Cardiac fibroblast (primary cell): ENCODE measurements at regions not wholly inside any gene's neighbourhood (a gene's known extent, or its start where the extent isn't known, plus 50 kb on each side); places are given as distances from the start of the nearest gene placed in this dataset.

ENCODE experiments used
- DNase-seq, 2 donors: peaks; one replicate each; pipeline versions ENCODE4 v3.0.0 to v3.0.0-alpha.2; 2010; ENCODE audit warnings: low read depth in 2 of 2
- H3K4me3 ChIP-seq, 2 donors: replicated peaks in 1 of 2; 1 replicate in 1 of 2; 2 replicates in 1 of 2; pipeline ENCODE4 v1.5.1; 2011; ENCODE audit warnings: low read depth in 2 of 2, low read length in 2 of 2, mild to moderate bottlenecking in 2 of 2, moderate library complexity in 1 of 2
- CTCF ChIP-seq: IDR thresholded peaks from one replicate; pipeline ENCODE4 v1.5.1; 2011; ENCODE audit warnings: low read depth, mild to moderate bottlenecking, low read length, inconsistent platforms

GRCh38 chr1:29653034-29653810 lies 416.9 kb downstream of the PTPRU start:
- TF ChIP-seq CTCF: no peak
- no peak overlapping the region for H3K4me3 ChIP-seq
- no peak for DNase-seq

- no peak overlapping the region for H3K4me3 ChIP-seq
- TF ChIP-seq CTCF: no peak
- DNase-seq: no peak
These were observed 415.7 kb downstream of the PTPRU start for GRCh38 chr1:29651684-29652665.

GRCh38 chr1:29651246-29651645 lies 414.9 kb downstream of the PTPRU start:
- no peak overlapping the region for H3K4me3 ChIP-seq
- TF ChIP-seq CTCF: no peak
- DNase-seq: no peak

GRCh38 chr1:29650476-29650875 lies 414.2 kb downstream of the PTPRU start:
- no peak for DNase-seq
- no peak for TF ChIP-seq CTCF
- no peak overlapping the region for H3K4me3 ChIP-seq

- TF ChIP-seq CTCF: no peak
- no peak for DNase-seq
- no peak overlapping the region for H3K4me3 ChIP-seq
These were observed 413.7 kb downstream of the PTPRU start for GRCh38 chr1:29650041-29650400.

- no peak overlapping the region for H3K4me3 ChIP-seq
- no peak for DNase-seq
- TF ChIP-seq CTCF: no peak
These were observed 413.1 kb downstream of the PTPRU start for GRCh38 chr1:29649189-29650040.
